HFFc6 (cell line): ENCODE measurements at regions not wholly inside any gene's neighbourhood (a gene's known extent, or its start where the extent isn't known, plus 50 kb on each side); places are given as distances from the start of the nearest gene placed in this dataset.
"Not testable (repeated sequence)": the region's sequence is repeated elsewhere in the genome, so short reads cannot be mapped to it uniquely, and the experiment has no call there.

Experiments used
- DNase-seq: peaks from one replicate; pipeline ENCODE4 v3.0.0-alpha.2; 2018
- H3K27ac Mint-ChIP-seq: 2 replicates; pipeline ENCODE4 v1.8.0; 2020; ENCODE audit warnings: mild to moderate bottlenecking, mixed read lengths
- H3K27me3 Mint-ChIP-seq: 2 replicates; pipeline ENCODE4 v1.8.0; 2021; ENCODE audit warnings: mild to moderate bottlenecking, moderate library complexity, mixed read lengths; ENCODE audit not compliant: insufficient read depth
- H3K36me3 Mint-ChIP-seq: 2 replicates; pipeline ENCODE4 v1.8.0; 2021; ENCODE audit warnings: low read depth, mixed read lengths
- H3K4me1 Mint-ChIP-seq: 2 replicates; pipeline ENCODE4 v1.8.0; 2020; ENCODE audit warnings: low read depth, mixed read lengths
- H3K4me3 Mint-ChIP-seq: 2 replicates; pipeline ENCODE4 v1.8.0; 2020; ENCODE audit warnings: mild to moderate bottlenecking, moderate library complexity, mixed read lengths
- H3K9me3 Mint-ChIP-seq: 2 replicates; pipeline ENCODE4 v1.8.0; 2020; ENCODE audit warnings: mild to moderate bottlenecking, mixed read lengths
- CTCF ChIP-seq: fragments of 200-600 bp; sonication (generic); IDR thresholded peaks from 2 replicates; pipeline ENCODE4 v1.5.0; 2021; ENCODE audit warnings: antibody characterized with exemption, mild to moderate bottlenecking

GRCh38 chr1:857926-858648 lies 65.6 kb upstream of the SAMD11 start:
- Mint-ChIP-seq H3K27me3 (peaks cover 19% of the 10 kb centered on the region), H3K4me1 (peaks cover 11% of the 10 kb centered on the region)
- H3K9me3 Mint-ChIP-seq, H3K4me3 Mint-ChIP-seq, H3K27ac Mint-ChIP-seq, DNase-seq, H3K36me3 Mint-ChIP-seq: not testable (repeated sequence)
- TF ChIP-seq CTCF: peak; percentile 45; the same call in 1 of the 2 replicates

GRCh38 chr1:858649-859041 lies 65.1 kb upstream of the SAMD11 start:
- Mint-ChIP-seq H3K4me1 (peaks cover 11% of the 10 kb centered on the region), H3K27me3 (peaks cover 20% of the 10 kb centered on the region)
- H3K9me3 Mint-ChIP-seq, H3K36me3 Mint-ChIP-seq, DNase-seq, H3K4me3 Mint-ChIP-seq, H3K27ac Mint-ChIP-seq: not testable (repeated sequence)

GRCh38 chr1:860941-861340 lies 62.8 kb upstream of the SAMD11 start:
- not testable (repeated sequence) for H3K36me3 Mint-ChIP-seq, H3K9me3 Mint-ChIP-seq, H3K27ac Mint-ChIP-seq, H3K4me3 Mint-ChIP-seq, DNase-seq
- Mint-ChIP-seq H3K27me3 (peaks cover 32% of the 10 kb centered on the region), H3K4me1 (peaks cover 11% of the 10 kb centered on the region)

GRCh38 chr1:861714-862113 lies 62.0 kb upstream of the SAMD11 start:
- no peak for DNase-seq
- Mint-ChIP-seq H3K4me1 (peaks cover 11% of the 10 kb centered on the region), H3K27me3 (peaks cover 34% of the 10 kb centered on the region), H3K4me3 (no peak overlapping the region), H3K9me3 (no peaks in the 10 kb centered on the region), H3K36me3 (no peaks in the 10 kb centered on the region), H3K27ac (no peak overlapping the region)
- TF ChIP-seq CTCF: no peak

GRCh38 chr1:862601-863000 lies 61.1 kb upstream of the SAMD11 start:
- peaks cover 18% of the 10 kb centered on the region for H3K4me1 Mint-ChIP-seq
- not testable (repeated sequence) for H3K9me3 Mint-ChIP-seq, H3K4me3 Mint-ChIP-seq, DNase-seq, H3K36me3 Mint-ChIP-seq, H3K27ac Mint-ChIP-seq
- peaks cover 41% of the 10 kb centered on the region for H3K27me3 Mint-ChIP-seq

GRCh38 chr1:865633-866032 lies 58.1 kb upstream of the SAMD11 start:
- H3K36me3 Mint-ChIP-seq, H3K4me3 Mint-ChIP-seq, H3K9me3 Mint-ChIP-seq, DNase-seq, H3K27ac Mint-ChIP-seq: not testable (repeated sequence)
- H3K4me1 Mint-ChIP-seq: peaks cover 12% of the 10 kb centered on the region
- H3K27me3 Mint-ChIP-seq: peaks cover 36% of the 10 kb centered on the region

- H3K4me1 Mint-ChIP-seq: peaks cover 12% of the 10 kb centered on the region
- no peaks in the 10 kb centered on the region for H3K9me3 Mint-ChIP-seq
- H3K27ac Mint-ChIP-seq: no peak overlapping the region
- DNase-seq: no peak
- H3K36me3 Mint-ChIP-seq: no peaks in the 10 kb centered on the region
- no peak overlapping the region for H3K4me3 Mint-ChIP-seq
- H3K27me3 Mint-ChIP-seq: peaks cover 36% of the 10 kb centered on the region
- no peak for TF ChIP-seq CTCF
These were observed 57.6 kb upstream of the SAMD11 start for GRCh38 chr1:866095-866494.

- H3K27me3 Mint-ChIP-seq: peaks cover 35% of the 10 kb centered on the region
- not testable (repeated sequence) for H3K9me3 Mint-ChIP-seq, H3K36me3 Mint-ChIP-seq, H3K27ac Mint-ChIP-seq, DNase-seq, H3K4me3 Mint-ChIP-seq
- peaks cover 12% of the 10 kb centered on the region for H3K4me1 Mint-ChIP-seq
These were observed 57.0 kb upstream of the SAMD11 start for GRCh38 chr1:866631-867299.

GRCh38 chr1:867550-867949 lies 56.2 kb upstream of the SAMD11 start:
- DNase-seq: peak; percentile 59
- not testable (repeated sequence) for H3K36me3 Mint-ChIP-seq, H3K4me3 Mint-ChIP-seq, H3K27ac Mint-ChIP-seq, H3K9me3 Mint-ChIP-seq
- peaks cover 32% of the 10 kb centered on the region for H3K27me3 Mint-ChIP-seq
- peaks cover 12% of the 10 kb centered on the region for H3K4me1 Mint-ChIP-seq
